GM19351 (cell line): ENCODE measurements at regions not wholly inside any gene's neighbourhood (a gene's known extent, or its start where the extent isn't known, plus 50 kb on each side); places are given as distances from the start of the nearest gene placed in this dataset.

Experiments
- ATAC-seq: cut with Tn5 transposase; IDR thresholded peaks from one replicate; pipeline ENCODE4 v1.9.1; 2021; ENCODE audit warnings: mild to moderate bottlenecking, moderate library complexity; ENCODE audit not compliant: unreplicated experiment

DNA sequence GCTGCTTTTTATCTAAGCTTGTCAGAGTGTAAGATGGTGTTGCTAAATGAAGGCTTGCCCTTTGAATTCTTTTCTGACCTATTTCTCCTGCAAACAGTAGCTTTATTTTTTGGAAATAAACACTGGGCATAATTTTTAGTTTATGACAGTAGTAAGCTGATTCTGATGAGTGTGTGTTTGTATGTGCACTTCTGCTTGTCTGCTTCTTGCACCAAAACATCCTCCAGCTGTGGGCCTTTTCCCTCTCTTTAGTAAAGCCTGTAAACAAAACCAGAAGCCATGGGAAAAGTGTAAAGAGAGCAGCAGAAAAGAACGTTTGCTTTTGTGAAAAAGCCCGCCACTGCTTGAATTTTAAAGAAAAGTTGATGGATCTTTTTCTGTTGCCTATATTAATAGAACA is 136.4 kb upstream of the IL12A start:
- no peak for ATAC-seq

DNA sequence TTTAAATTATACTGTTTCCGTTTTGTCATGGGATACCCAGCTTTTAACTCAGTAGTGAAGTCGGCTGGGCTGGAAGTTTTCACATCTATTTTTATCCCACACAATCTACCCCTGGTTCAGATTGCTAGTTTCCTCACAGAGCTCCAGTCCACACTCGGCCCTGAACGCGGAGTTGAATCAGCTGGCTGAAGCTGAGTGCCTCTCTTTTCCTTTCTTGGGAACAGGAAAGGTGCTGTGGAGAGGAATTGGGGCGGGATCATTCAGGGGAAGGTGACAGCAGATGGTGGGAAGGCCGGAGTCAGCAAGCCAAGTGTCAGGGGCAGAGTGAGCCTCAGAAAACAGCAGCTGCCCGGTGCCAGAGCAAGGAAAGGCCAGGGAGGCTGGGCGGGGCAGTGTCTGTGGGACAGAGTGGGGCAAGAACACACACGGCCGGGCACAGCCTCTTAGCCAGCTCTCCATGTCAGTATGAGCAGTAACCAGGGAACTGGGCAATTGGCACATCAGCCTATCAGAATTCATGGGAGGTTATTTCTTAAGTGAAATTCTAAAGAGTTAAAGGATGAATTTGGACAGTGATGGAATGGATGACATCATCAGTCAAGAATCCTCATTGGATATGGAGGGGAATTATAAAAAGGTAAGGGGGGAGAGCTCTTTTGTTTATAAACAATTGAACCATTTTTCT is 135.7 kb upstream of the IL12A start:
- no peak for ATAC-seq

DNA sequence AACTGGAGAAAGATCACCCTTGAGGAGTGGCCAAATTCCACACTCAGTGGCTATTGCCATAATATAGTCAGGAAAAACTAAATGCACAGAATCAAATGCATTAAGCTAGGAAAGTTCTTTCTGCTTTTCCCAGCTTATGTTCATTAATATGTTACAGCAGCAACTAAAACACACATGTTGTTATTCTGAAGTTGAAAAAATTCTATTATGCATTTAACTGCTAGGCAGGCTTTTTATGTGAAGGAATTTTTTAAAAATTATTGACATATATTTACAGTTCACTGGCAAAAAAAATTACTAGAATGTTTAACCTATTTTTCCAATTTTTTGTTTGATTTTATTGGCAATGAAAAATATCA is 135.2 kb upstream of the IL12A start:
- no peak for ATAC-seq

DNA sequence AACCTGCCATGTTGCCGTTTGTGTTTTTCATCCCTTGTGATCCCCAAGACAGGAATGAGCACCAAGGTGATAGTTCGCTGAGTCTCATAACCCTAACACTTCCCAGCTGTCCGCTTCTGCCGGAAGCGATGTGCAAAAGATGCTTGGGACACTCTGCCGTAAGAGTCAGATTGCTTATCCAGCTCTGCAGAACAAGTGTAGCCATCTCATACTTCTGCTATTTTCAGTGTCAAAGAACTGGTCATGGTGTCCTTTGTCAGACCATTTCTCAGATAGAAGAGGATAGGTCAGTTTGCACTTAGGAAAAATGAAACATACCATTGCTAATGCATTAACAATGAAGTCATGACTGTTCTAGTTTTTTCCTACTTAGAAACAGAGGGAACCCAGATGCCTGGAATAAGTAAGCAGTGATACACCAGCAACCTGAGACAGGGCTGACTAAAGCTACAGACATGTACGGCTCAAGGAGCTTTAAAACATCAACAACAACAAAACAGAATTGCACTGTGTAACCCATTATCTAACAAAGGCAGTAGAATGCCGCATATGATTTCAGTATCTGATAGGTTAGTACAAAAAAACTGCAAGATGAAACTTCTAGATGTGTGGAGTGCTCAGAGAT is 134.0 kb upstream of the IL12A start:
- ATAC-seq, result no peak

DNA sequence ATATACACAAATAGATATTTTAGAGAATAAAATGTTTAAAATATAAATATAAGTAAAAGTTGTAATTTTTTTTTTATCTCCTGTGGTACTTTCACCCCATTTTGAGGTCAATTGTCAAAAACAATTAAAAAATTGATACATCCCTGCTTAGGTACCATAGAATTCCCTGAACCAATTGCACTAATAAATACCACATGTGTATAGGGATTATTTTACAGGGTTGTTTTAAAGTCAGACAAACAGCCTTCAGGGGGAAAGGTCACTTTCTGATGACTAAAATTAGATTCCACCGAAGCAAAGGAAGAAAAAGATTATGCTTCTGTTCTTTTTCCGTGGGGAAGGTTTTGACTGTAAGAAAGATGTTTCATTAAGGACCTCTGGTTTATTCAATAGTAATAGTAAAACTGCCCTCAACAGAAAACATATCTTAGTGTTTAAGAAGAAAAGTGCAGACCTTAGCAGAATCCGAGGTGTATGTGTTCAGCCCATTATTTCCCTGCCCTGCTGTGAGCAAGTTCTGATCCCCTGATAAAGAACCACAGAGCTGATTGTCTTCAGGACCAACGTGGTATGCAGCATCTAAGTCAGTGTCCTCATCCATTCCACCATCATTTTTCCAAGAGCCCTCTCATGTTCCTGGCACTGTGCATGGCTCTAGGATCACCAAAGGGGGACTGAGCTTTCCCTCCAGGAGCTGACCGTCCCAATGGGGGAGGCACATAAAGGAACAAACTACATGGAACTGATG is 132.9 kb upstream of the IL12A start:
- ATAC-seq, result no peak

DNA sequence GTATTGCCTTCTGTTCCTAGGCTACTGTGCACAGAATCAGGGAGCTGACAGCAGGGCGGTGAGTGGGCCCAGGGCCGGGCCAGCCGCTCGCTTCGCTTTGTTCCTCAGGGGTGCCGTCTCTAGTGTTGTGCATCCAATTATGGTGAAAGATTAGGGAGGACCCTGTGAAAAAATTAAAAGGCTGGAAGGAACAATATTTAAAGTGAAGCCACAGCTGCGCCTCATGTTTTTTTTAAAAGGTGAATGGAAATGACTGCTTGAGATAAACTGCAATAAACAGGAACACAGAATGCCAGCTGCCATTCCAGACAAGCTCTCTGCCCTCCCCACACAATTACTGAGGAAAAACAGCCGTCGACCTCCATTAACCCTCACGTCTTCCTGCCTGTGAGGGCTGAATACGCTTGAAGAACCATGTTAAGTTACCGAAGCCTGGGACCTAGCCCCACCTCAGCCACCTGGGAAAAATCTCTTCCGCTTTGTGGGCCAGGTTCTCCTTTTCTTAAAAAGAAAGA is 132.0 kb upstream of the IL12A start:
- no peak for ATAC-seq

DNA sequence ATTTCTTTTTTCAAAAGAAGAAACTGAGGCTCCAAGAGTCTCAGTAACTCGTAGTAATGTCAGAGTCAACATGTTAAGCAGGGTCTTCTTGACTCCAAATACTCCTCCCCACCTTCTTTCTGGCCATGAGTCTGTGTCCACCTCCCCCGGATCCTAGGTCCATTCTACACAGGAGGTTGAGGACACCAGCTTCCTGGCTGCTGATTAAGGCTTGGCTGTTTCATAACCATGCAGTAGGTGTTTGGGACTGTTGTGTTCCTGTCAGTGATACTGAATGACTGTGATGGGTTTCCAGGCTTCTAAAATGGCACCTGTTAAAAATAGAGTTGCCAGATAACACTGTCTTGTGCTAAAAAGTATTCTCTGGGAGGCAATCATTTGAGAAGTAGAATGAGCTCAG is 130.8 kb upstream of the IL12A start:
- no peak for ATAC-seq

DNA sequence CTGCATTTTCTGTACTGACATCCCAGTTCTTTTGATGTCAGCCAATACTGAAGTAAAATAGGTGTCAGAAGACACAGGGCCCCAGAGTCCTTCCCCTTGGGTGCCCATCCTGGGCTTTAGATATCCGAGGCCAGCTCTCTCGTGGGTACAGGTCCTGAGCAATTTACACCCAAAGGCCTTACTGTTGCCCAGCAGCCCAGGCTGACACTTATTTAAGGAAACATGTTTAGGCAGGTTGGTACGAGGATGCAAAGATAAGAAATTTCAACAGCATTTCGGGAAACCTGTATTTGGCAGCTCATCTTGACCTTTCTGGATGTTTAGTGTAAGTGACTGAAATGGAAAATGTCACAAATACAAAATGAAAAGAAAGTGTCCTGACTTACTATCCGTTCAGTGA is 130.0 kb upstream of the IL12A start:
- ATAC-seq, result no peak

DNA sequence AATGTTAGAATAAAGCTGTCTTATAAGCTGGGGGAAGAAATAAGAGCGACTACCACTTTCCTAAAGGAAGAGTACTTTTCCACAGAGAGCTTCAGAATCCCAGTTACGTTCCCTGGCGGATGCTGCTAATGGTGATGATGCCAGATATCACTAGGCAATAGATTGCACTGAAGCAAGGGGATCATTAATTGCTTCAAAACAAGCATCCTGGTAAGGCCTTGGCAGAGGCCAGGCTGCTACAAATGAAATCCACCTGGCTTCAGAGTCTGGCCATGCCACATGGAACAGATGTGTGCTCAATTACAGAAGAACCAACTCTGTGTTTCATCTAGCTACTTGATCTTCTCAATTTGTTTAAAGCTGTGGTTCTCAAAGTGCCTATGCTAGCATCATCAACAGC is 129.2 kb upstream of the IL12A start:
- no peak for ATAC-seq

DNA sequence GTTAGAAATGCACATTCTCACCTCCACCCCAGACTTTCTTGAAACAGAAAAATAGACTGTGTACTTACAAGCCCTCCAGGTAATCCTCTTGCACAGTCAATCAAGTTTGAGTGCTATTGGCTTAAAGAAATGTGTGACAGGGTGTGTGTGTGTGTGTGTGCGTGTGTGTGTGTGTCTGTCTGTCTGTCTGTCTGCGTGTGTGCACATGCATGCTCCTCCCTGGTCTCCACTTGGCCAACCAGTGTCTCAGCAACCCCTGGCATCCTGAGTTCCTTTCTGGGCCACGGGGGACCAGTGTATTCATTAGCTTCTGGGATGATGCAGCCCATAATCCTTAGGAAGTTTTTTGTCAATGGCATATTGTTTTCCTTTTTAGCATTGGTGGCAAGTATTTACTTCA is 128.8 kb upstream of the IL12A start:
- ATAC-seq, result no peak

DNA sequence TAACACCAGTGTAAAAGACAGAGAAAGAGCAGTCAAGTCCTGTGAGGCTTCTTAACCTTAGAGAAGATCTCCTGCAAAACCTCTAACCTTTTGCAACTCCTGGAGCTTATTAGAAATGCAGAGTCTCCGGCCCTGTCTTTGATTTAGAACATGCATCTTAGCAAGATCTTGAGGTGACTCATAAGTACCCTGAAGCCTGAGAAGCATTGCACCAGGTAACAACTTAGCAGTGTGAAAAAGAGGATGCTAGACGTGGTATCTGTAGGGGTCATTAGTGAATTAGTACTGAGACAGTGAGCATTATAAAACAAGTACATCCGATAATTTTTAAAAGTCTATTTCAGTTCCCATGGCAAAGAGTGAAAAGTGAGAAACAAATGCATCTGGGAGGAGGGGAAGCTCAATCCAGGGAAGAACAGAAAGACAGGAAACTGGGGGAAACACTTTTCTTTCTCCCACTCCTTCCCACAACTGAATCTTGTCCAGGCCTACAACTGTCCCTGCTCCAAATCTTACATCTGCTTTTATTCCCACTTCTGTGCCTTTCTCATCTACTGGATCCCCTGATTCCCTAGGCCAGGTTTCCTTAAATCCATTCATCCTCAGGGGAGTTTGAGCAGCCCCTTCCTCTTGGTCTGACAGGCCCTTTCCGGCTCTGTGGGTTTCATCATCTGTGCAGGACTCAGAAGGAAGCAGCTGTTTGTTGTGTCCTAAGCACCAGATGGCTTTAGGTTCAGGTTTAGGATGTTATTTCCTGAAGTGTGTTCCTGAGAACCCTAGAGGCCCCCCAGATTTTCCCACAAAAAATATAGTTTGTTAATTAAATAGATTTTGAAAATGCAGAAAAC is 128.1 kb upstream of the IL12A start:
- peak; percentile 24 for ATAC-seq

DNA sequence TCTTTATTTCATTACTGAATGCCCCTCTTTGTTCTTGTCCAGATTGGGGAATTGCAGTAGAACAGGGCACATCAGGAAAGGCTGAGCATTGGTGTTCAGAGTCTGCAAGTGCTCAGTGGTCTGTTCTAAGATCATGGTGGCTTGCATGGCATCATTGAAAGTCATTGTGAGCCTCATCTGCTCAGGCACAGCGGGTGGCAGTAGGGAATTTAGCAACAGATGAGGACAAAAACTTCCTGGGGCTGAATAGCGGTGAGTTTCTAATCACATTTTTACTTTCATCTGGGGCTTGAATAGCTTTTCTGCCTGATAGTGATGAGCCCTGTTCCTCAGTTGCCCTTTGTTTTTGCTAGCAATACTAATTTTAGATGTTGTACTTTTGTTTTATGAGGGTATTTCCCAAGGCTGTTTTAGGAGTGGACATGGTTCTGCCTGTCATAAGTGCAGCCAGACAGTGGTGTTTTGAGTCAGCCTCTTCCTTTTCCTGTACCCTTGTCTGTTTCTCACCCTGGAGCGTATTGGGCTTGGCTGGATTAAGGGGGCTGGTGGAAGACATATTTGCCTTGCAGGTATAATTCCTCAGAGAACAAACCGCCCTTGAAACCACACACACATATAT is 127.2 kb upstream of the IL12A start:
- peak; percentile 79 for ATAC-seq

DNA sequence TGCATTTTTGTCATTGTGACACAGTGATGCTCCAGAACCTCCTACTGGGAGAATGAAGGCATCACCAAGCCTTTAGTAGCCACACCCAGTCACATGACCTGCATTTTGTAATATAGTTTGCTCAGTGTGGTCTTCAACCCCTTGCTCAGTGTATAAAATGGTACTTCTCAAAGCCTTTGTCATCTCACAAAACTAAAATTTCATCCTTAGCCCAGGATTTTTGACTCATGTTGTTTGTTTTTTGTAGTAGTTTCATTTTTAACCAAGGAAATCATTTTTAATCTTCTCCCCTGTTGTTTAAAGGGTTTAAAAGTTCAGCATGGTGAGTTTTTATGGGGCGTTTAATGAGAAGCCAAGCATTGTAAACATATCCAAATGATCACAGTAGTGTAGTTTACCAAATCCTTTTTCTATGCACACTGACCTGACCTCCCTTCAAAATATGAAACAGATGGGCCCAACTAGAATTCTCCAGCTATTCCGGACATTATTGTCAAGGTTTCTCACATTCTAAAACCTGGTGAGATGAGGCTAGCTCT is 123.5 kb upstream of the IL12A start:
- ATAC-seq, result no peak

DNA sequence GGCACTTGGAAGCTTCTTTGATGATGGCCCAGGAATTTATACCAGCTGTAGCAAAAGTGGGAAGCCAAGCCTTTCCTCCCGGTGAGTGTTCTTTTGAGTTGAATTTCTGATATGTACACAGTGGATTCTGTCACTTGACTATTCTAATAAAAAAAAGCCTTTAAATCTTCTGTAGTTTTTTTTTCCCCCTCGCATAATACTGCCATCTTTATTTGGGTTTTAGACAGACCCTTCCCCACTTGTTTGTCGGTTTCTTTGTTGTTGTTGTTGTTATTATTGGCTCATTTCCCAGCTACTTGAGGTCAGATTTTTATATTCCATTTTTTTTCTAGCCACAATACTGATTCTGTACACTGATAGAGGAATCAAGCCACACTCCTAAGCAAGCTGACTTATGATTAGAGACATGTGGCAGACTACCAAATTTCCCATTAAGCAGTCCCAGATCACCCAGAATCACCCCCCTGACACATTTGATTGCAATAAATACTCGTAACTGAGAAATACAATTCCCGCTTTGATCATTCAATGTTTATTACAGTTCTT is 122.4 kb upstream of the IL12A start:
- ATAC-seq, result no peak

DNA sequence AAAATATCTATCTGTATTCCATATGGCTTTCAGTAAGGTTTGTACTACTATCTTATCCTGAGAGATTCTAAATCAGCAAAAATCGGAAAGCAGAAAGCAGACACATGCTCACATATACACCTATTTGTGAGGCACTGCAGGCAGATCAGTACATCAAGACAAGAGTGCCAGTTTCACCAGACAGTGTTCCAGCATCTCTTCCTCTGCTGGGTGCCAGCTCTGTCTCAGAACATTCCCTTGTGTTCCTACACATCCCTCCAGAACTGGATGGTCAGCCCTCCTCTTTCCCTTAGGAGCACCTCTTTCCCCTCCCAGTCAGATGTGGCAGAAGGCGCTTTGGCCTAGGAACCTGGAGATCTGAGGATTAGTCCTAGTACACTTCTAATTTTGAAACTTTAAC is 121.3 kb upstream of the IL12A start:
- ATAC-seq, result no peak

DNA sequence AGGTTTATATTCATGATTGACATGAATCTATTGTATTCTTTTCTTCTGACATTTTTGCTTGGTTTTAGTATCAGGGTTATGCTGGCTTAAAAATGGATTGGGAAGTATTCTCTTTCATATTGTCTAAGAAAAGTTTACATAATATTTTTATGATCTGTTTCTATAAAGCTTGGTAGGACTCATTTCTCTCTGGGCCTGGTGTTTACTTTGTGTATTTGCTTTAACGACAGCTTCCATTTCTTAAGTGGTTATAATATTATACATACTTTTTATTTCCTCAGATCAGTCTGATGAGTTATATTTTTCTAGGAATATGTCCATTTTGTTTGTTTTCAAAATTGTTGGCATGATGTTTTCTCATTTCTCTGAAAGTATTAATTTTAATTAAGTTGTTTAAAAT is 117.9 kb upstream of the IL12A start:
- ATAC-seq, result no peak

DNA sequence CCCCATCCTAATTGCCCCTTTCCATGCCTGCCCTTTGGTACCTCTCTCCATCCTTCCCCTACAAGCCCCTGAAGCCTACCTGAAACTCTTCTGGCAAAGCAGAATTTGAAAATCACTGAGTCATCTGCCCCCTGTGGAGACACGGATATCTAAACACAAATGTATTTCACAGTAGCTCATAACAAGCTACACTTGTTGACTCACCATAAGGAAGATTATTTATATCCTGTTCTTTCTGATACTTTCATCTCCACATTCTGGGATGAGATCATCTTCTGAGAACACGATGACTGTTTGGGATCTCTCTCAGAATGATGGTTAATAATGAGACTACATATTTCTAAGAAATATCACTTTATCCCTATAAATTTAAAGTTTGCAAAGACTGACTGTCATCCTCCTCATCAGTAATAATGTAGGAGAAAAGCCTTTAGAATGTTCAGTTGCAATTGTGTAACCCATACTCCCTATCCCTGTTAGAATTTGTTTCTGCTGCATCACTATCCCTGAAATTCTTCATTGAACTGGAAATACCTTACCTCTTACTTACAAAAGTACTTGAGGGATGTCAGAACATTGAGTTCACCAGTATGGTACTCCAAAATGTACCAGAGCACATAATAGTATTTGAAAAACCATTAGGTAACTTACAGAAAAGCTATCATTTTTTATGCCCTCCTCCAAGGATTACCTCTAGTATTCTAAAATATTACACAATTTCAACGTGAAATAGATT is 116.1 kb upstream of the IL12A start:
- no peak for ATAC-seq

DNA sequence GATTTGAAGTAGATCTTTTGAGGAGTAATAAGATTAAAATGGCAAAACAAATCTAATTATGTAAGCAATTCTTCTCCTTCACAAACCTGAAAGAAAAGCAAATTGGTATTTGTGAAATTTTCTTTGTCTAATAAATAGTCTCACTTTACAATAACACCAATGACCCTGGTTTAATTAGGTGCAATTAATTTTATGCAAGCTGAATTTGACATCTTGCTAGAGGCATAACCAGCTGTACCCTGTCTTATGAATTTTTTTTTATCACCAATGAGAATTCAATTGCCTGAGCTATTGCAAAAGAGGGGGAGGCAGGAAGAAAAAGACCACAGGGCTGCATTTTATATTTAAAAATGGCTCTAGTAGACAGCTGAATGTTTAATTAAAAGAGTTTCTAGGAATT is 113.5 kb upstream of the IL12A start:
- no peak for ATAC-seq

DNA sequence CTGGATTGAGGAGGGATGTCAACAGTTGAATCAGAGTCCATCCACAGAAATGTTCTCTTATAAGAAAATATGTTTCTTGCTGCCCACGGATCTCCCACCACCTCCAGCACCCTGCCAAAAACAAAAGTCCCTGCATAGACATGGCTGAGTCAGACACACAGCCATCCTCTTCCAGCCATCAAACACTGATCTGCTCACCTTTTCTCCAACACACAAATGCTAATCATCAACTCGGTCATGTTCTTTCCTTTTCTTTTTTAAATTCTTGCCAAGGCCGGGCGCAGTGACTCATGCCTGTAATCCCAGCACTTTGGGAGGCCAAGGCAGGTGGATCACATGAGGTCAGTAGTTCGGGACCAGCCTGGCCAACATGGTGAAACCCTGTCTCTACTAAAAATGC is 110.7 kb upstream of the IL12A start:
- no peak for ATAC-seq

DNA sequence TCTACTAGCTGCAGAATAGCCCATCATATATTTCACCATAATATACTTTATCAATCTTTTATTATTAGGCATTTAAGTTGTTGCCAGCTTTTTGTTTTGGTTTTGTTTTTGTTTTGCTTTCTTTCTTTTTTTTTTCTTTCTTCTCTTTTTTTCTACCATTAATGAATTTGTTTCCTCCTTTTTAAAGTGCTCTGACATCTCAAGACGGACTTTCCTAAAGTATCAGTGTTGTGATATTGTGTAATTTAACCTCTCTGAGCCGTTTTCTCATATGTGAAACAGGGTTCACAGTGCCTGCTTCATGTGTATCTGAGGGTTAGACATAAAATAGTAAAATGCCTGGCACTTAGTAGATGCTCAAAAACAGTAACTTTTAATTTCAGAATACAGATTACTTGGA is 109.5 kb upstream of the IL12A start:
- ATAC-seq, result no peak
